ENCODE measurements at regions not wholly inside any gene's neighbourhood (a gene's known extent, or its start where the extent isn't known, plus 50 kb on each side); places are given as distances from the start of the nearest gene placed in this dataset.
"Not testable (repeated sequence)": the region's sequence is repeated elsewhere in the genome, so short reads cannot be mapped to it uniquely, and the experiment has no call there.

DNA sequence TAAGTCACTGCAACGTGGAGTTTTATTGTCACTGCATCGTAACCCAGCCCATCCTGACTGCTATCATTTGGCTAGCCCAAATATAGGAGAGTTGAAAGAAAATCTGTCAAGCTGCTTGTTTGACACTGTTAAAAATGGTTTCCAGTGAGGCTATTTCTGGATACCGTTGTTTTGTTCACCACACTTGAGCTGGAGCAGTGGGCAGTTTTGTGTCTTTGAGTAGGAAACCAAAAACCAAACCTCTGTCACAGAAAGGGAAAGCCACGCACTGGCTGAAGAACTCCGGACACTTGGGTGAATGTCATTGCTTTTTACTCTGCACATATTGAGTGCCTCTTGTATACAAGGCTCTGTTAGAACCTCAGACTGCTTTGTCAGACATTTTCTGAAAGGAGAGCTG is 446.4 kb upstream of the CFAP20DC start:
- no peaks in the 10 kb centered on the region for H3K27me3 ChIP-seq (ENCODE audit: control insufficient read depth, insufficient read depth, low read length)
- H3K36me3 ChIP-seq (ENCODE audit: control insufficient read depth, insufficient read depth, low read length) = no peaks in the 10 kb centered on the region
- no peak for DNase-seq (ENCODE audit: low read depth)
- TF ChIP-seq, protein P1, sequence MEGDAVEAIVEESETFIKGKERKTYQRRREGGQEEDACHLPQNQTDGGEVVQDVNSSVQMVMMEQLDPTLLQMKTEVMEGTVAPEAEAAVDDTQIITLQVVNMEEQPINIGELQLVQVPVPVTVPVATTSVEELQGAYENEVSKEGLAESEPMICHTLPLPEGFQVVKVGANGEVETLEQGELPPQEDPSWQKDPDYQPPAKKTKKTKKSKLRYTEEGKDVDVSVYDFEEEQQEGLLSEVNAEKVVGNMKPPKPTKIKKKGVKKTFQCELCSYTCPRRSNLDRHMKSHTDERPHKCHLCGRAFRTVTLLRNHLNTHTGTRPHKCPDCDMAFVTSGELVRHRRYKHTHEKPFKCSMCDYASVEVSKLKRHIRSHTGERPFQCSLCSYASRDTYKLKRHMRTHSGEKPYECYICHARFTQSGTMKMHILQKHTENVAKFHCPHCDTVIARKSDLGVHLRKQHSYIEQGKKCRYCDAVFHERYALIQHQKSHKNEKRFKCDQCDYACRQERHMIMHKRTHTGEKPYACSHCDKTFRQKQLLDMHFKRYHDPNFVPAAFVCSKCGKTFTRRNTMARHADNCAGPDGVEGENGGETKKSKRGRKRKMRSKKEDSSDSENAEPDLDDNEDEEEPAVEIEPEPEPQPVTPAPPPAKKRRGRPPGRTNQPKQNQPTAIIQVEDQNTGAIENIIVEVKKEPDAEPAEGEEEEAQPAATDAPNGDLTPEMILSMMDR (IDR thresholded peaks at IDR 0.05; ENCODE audit: insufficient read depth, low read length, poor library complexity, severe bottlenecking) = no peak
- H3K4me3 ChIP-seq (ENCODE audit: low read depth, low read length) = no peak overlapping the region

DNA sequence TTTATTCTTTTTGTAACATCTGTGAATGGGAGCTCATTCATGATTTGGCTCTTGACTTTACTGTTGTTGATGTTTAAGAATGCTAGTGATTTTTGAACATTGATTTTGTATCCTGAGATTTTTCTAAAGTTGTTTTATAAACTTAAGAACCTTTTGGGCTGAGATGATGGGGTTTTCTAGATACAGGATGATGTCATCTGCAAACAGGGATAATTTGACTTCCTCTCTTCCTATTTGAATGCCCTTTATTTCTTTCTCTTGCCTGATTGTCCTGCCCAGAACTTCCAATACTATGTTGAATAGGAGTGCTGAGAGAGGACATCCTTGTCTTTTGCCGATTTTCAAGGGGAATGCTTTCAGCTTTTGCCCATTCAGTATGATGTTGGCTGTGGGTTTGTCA is 445.1 kb upstream of the CFAP20DC start:
- not testable (repeated sequence) for DNase-seq (ENCODE audit: low read depth); H3K36me3 ChIP-seq (ENCODE audit: control insufficient read depth, insufficient read depth, low read length); H3K27me3 ChIP-seq (ENCODE audit: control insufficient read depth, insufficient read depth, low read length); H3K4me3 ChIP-seq (ENCODE audit: low read depth, low read length)

- TF ChIP-seq, protein P1 (IDR thresholded peaks at IDR 0.05; ENCODE audit: insufficient read depth, low read length, poor library complexity, severe bottlenecking) = no peak
- no peak overlapping the region for H3K4me3 ChIP-seq (ENCODE audit: low read depth, low read length)
- H3K36me3 ChIP-seq (ENCODE audit: control insufficient read depth, insufficient read depth, low read length) = no peaks in the 10 kb centered on the region
- H3K27me3 ChIP-seq (ENCODE audit: control insufficient read depth, insufficient read depth, low read length) = no peaks in the 10 kb centered on the region
- DNase-seq (ENCODE audit: low read depth) = no peak
Measured at GRCh38 chr3:59486520-59486919, 436.7 kb upstream of the CFAP20DC start.

GRCh38 chr3:59483191-59483590 is 433.4 kb upstream of the CFAP20DC start:
- no peaks in the 10 kb centered on the region for H3K36me3 ChIP-seq (ENCODE audit: control insufficient read depth, insufficient read depth, low read length)
- H3K4me3 ChIP-seq (ENCODE audit: low read depth, low read length) = no peak overlapping the region
- DNase-seq (ENCODE audit: low read depth) = no peak
- TF ChIP-seq, protein P1 (IDR thresholded peaks at IDR 0.05; ENCODE audit: insufficient read depth, low read length, poor library complexity, severe bottlenecking) = no peak
- H3K27me3 ChIP-seq (ENCODE audit: control insufficient read depth, insufficient read depth, low read length) = no peaks in the 10 kb centered on the region

GRCh38 chr3:59482684-59483083 is 432.9 kb upstream of the CFAP20DC start:
- TF ChIP-seq, protein P1 (IDR thresholded peaks at IDR 0.05; ENCODE audit: insufficient read depth, low read length, poor library complexity, severe bottlenecking) = no peak

DNA sequence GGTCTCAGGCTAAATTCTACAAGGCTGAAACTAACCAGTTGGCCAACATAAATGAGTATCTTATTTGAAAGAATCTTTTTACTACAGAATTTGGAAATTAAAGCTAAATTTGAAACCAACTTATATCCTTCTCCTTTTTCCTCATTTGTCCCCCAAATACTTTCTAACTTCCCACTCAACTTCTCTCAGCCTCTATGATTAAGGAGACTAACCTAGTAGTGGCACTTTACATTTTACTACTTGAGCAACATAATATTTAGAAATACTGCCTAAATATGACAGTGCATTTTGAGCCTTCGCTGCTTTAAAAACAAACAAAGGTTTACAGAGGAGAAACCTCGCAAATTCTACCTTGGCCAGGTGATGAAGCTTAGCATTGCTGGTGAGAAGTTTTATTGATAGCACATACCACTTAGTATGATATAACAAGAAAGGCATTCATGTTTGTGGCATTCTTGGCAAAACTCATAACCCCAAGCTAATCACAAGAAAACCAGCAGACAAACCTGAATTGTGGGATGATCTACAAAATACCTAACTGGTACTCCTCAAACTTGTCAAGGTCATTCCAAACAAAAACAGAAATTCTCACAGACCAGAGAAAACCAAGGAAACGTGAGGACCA is 432.1 kb upstream of the CFAP20DC start:
- TF ChIP-seq, protein P1 (IDR thresholded peaks at IDR 0.05; ENCODE audit: insufficient read depth, low read length, poor library complexity, severe bottlenecking) = no peak
- peak; percentile 16 for DNase-seq (ENCODE audit: low read depth)
- no peak overlapping the region for H3K4me3 ChIP-seq (ENCODE audit: low read depth, low read length)
- H3K27me3 ChIP-seq (ENCODE audit: control insufficient read depth, insufficient read depth, low read length) = no peaks in the 10 kb centered on the region
- H3K36me3 ChIP-seq (ENCODE audit: control insufficient read depth, insufficient read depth, low read length) = no peaks in the 10 kb centered on the region

More at GRCh38 chr3:59482684-59483083, 432.9 kb upstream of the CFAP20DC start:
- Histone ChIP-seq H3K27me3 (ENCODE audit: control insufficient read depth, insufficient read depth, low read length) (no peaks in the 10 kb centered on the region), H3K36me3 (ENCODE audit: control insufficient read depth, insufficient read depth, low read length) (no peaks in the 10 kb centered on the region), H3K4me3 (ENCODE audit: low read depth, low read length) (no peak overlapping the region)
- no peak for DNase-seq (ENCODE audit: low read depth)
